IMR-90 (cell line): ENCODE measurements at regions not wholly inside any gene's neighbourhood (a gene's known extent, or its start where the extent isn't known, plus 50 kb on each side); places are given as distances from the start of the nearest gene placed in this dataset.

Source experiments
- ATAC-seq: fragments of 200-7000 bp; cut with Tn5 transposase; 2 replicates; pipeline ENCODE4 v1.9.1; 2020; ENCODE audit warnings: low read depth, mild to moderate bottlenecking, moderate library complexity
- BruUV-seq: library from RNA; stranded (reverse); fragments of 400-500 nt; replicated peaks from 2 replicates; lab custom pipeline; 2021; lab: Mats Ljungman, UMichigan
- CTCF ChIA-PET: fragments of 300-600 bp; formaldehyde crosslinking; extraction: SDS; loops from one replicate; lab custom pipeline; 2021; ENCODE audit warnings: antibody characterized with exemption; lab: Yijun Ruan, JAX
- POLR2A ChIA-PET: fragments of 300-600 bp; sonication (Branson Sonifier 250); formaldehyde crosslinking; loops from one replicate; lab custom pipeline; 2022; ENCODE audit warnings: antibody characterized with exemption; ENCODE audit not compliant: unreplicated experiment; lab: Charles Lee
- DNase-seq: peaks from one replicate; pipeline ENCODE4 v3.0.0; 2013
- H2AFZ ChIP-seq: replicated peaks from 2 replicates; pipeline ENCODE3; 2013; ENCODE audit warnings: low read length, mild to moderate bottlenecking; ENCODE audit not compliant: poor library complexity
- H2AK5ac ChIP-seq: 2 replicates; pipeline ENCODE4 v1.6.1; 2013; ENCODE audit warnings: low read depth, low read length, inconsistent platforms
- H2AK9ac ChIP-seq: replicated peaks from 2 replicates; pipeline ENCODE3; 2013; ENCODE audit warnings: mild to moderate bottlenecking, low read depth, low read length, moderate library complexity; ENCODE audit not compliant: poor library complexity
- H2BK120ac ChIP-seq: 2 replicates; pipeline ENCODE4 v1.6.1; 2013; ENCODE audit warnings: low read depth, low read length, inconsistent platforms
- H2BK15ac ChIP-seq: 3 replicates; pipeline ENCODE4 v1.6.1; 2013; ENCODE audit warnings: low read depth, low read length, inconsistent platforms
- H2BK20ac ChIP-seq: 2 replicates; pipeline ENCODE4 v1.6.1; 2013; ENCODE audit warnings: low read depth, mild to moderate bottlenecking, inconsistent platforms, low read length, moderate library complexity
- H2BK5ac ChIP-seq: 2 replicates; pipeline ENCODE4 v1.6.1; 2013; ENCODE audit warnings: mild to moderate bottlenecking, low read depth, low read length, inconsistent platforms; ENCODE audit not compliant: poor library complexity, severe bottlenecking
- H3K14ac ChIP-seq: replicated peaks from 2 replicates; pipeline ENCODE4 v1.6.1; 2013; ENCODE audit warnings: low read depth, low read length, inconsistent platforms
- H3K18ac ChIP-seq: 2 replicates; pipeline ENCODE4 v1.6.1; 2013; ENCODE audit warnings: low read depth, low read length, control low read depth
- H3K23ac ChIP-seq: 2 replicates; pipeline ENCODE4 v1.6.1; 2013; ENCODE audit warnings: low read depth, low read length, inconsistent platforms
- H3K27ac ChIP-seq: 2 replicates; pipeline ENCODE4 v1.5.1; 2013; ENCODE audit warnings: mild to moderate bottlenecking, control low read depth, low read length; ENCODE audit not compliant: insufficient read depth
- H3K27me3 ChIP-seq: 2 replicates; pipeline ENCODE4 v1.6.1; 2013; ENCODE audit warnings: low read length; ENCODE audit not compliant: control insufficient read depth, insufficient read depth
- H3K36me3 ChIP-seq: 2 replicates; pipeline ENCODE4 v1.6.1; 2013; ENCODE audit warnings: low read length, mixed read lengths; ENCODE audit not compliant: control insufficient read depth, insufficient read depth
- H3K4ac ChIP-seq: 2 replicates; pipeline ENCODE4 v1.6.1; 2013; ENCODE audit warnings: low read depth, low read length, inconsistent platforms
- H3K4me1 ChIP-seq: 2 replicates; pipeline ENCODE4 v1.6.1; 2013; ENCODE audit warnings: low read length, mixed read lengths; ENCODE audit not compliant: control insufficient read depth, insufficient read depth
- H3K4me2 ChIP-seq: 2 replicates; pipeline ENCODE4 v1.6.1; 2013; ENCODE audit warnings: low read depth, mild to moderate bottlenecking, control low read depth, low read length, moderate library complexity
- H3K4me3 ChIP-seq: 2 replicates; pipeline ENCODE4 v1.5.1; 2013; ENCODE audit warnings: low read depth, mild to moderate bottlenecking, control low read depth, low read length, moderate library complexity; ENCODE audit not compliant: insufficient read depth
- H3K56ac ChIP-seq: 2 replicates; pipeline ENCODE4 v1.6.1; 2013; ENCODE audit warnings: low read length, inconsistent platforms; ENCODE audit not compliant: insufficient read depth; ENCODE audit errors: extremely low read depth
- H3K79me1 ChIP-seq, 2 experiments: 2 replicates each; pipeline ENCODE4 v1.6.1; 2013; ENCODE audit warnings: low read length in 2 of 2, inconsistent platforms in 1 of 2, low read depth in 1 of 2
- H3K9ac ChIP-seq: 2 replicates; pipeline ENCODE4 v1.6.1; 2013; ENCODE audit warnings: low read depth, low read length, control low read depth
- H3K9me1 ChIP-seq: 2 replicates; pipeline ENCODE4 v1.6.1; 2013; ENCODE audit warnings: low read length, inconsistent platforms; ENCODE audit not compliant: insufficient read depth
- H3K9me3 ChIP-seq: 2 replicates; pipeline ENCODE4 v1.6.1; 2013; ENCODE audit warnings: low read length; ENCODE audit not compliant: control insufficient read depth, insufficient read depth
- H4K20me1 ChIP-seq: 2 replicates; pipeline ENCODE4 v1.6.1; 2013; ENCODE audit warnings: low read length, inconsistent platforms; ENCODE audit not compliant: insufficient read depth
- H4K5ac ChIP-seq: 2 replicates; pipeline ENCODE4 v1.6.1; 2013; ENCODE audit warnings: mild to moderate bottlenecking, low read depth, low read length, control low read depth
- H4K8ac ChIP-seq, 2 experiments: 2 replicates each; pipeline ENCODE4 v1.6.1; 2013; ENCODE audit warnings: low read depth in 2 of 2, low read length in 2 of 2, control low read depth in 1 of 2, inconsistent platforms in 1 of 2
- H4K91ac ChIP-seq: 2 replicates; pipeline ENCODE4 v1.6.1; 2013; ENCODE audit warnings: low read depth, low read length, inconsistent platforms; ENCODE audit not compliant: insufficient read depth
- BHLHE40 ChIP-seq: fragments of 150-350 bp; IDR thresholded peaks from 2 replicates; pipeline ENCODE4 v1.6.1; 2016; ENCODE audit warnings: mild to moderate bottlenecking, low read depth, low read length
- CEBPB ChIP-seq: IDR thresholded peaks from 2 replicates; pipeline ENCODE4 v1.6.1; 2012; ENCODE audit warnings: low read depth, low read length, improper control_type of control experiment
- CHD1 ChIP-seq: IDR thresholded peaks from 2 replicates; pipeline ENCODE4 v1.6.1; 2012; ENCODE audit warnings: low read depth, low read length, improper control_type of control experiment
- CTCF ChIP-seq: conservative IDR thresholded peaks from 2 replicates; pipeline ENCODE4 v1.5.1; 2012; ENCODE audit warnings: mild to moderate bottlenecking, low read depth, low read length, improper control_type of control experiment
- ELK1 ChIP-seq: fragments of 150-350 bp; IDR thresholded peaks from 2 replicates; pipeline ENCODE4 v1.6.1; 2016; ENCODE audit warnings: low read depth, mild to moderate bottlenecking, low read length, moderate library complexity, borderline replicate concordance
- MAFK ChIP-seq: IDR thresholded peaks from 2 replicates; pipeline ENCODE4 v1.6.1; 2012; ENCODE audit warnings: low read depth, low read length, improper control_type of control experiment
- MAZ ChIP-seq: IDR thresholded peaks from 2 replicates; pipeline ENCODE4 v1.6.1; 2012; ENCODE audit warnings: low read depth, mild to moderate bottlenecking, low read length, improper control_type of control experiment, moderate library complexity, borderline replicate concordance
- MXI1 ChIP-seq: IDR thresholded peaks from 2 replicates; pipeline ENCODE4 v1.6.1; 2012; ENCODE audit warnings: low read depth, mild to moderate bottlenecking, low read length, moderate library complexity, borderline replicate concordance
- NFE2L2 ChIP-seq: fragments of 150-350 bp; IDR thresholded peaks from 2 replicates; pipeline ENCODE4 v1.6.1; 2016; ENCODE audit warnings: low read depth, mild to moderate bottlenecking, low read length
- RAD21 ChIP-seq: IDR thresholded peaks from 2 replicates; pipeline ENCODE4 v1.6.1; 2012; ENCODE audit warnings: low read length, improper control_type of control experiment
- RCOR1 ChIP-seq: IDR thresholded peaks from 2 replicates; pipeline ENCODE4 v1.6.1; 2012; ENCODE audit warnings: mild to moderate bottlenecking, low read length, improper control_type of control experiment; ENCODE audit not compliant: insufficient replicate concordance
- RFX5 ChIP-seq: IDR thresholded peaks from 2 replicates; pipeline ENCODE4 v1.8.0; 2012; ENCODE audit warnings: low read depth, mild to moderate bottlenecking, low read length, moderate library complexity
- SMC3 ChIP-seq: fragments of 150-350 bp; IDR thresholded peaks from 2 replicates; pipeline ENCODE4 v1.6.1; 2016; ENCODE audit warnings: low read depth, mild to moderate bottlenecking, antibody characterized with exemption, low read length, moderate library complexity
- USF2 ChIP-seq: fragments of 150-350 bp; IDR thresholded peaks from 2 replicates; pipeline ENCODE4 v1.6.1; 2017; ENCODE audit warnings: mild to moderate bottlenecking, antibody characterized with exemption, low read length, low read depth
- WGBS, 2 experiments: methylation state at CpG; one replicate each; pipeline versions ENCODE4 v1.1.5 to v1.1.7; 2013; ENCODE audit warnings: missing lambda C conversion rate in 2 of 2; ENCODE audit not compliant: insufficient read length in 1 of 2; ENCODE audit errors: extremely low coverage in 2 of 2; 5-methylcytosine and 5-hydroxymethylcytosine counted together
- dilution Hi-C: fragments of 300-500 bp; cut with HindIII; formaldehyde crosslinking; loops from one replicate; pipeline ENCODE4 v1.14.3; 2018; ENCODE audit warnings: low sequenced_read_pairs; ENCODE audit not compliant: unreplicated experiment
- in situ Hi-C: fragments of 300-500 bp; cut with MboI; formaldehyde crosslinking; loops from 3 replicates; pipeline ENCODE4 v1.14.3; 2019; ENCODE audit warnings: low sequenced_read_pairs, inconsistent platforms, mixed read lengths
- intact Hi-C: fragments of 100-400 bp; cut with micrococcal nuclease; formaldehyde crosslinking; loops from 2 replicates; pipeline ENCODE4 v1.10.0; 2022

DNA sequence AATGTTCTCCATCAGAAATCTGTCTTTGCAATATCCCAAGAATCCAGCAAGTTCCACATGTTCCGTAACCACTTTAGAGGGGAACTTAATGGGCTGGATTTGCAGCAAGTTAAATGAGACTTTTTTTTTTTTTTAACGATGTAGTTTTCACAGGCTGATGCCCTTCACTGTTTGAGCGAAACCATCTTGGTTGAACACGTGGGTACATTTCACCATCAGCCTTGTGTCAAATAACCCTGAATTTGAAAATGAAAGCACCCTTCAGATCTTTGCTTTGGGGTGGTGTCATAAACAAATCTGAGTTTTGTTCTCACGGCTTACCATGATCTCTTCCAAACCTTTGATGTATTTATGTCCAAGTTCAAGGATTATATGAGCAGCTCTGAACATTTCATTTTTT is 73.7 kb upstream of the EXOC2 start:
- H2BK120ac ChIP-seq: no peak overlapping the region
- no peaks in the 10 kb centered on the region for H3K9me1 ChIP-seq
- H2BK15ac ChIP-seq: no peak overlapping the region
- H3K79me1 ChIP-seq: no peaks in the 10 kb centered on the region
- no peak overlapping the region for H3K4me2 ChIP-seq
- CTCF ChIA-PET: no interaction called here
- DNase-seq (no peak), ATAC-seq (no peak)
- dilution Hi-C loops (no loop called here), in situ Hi-C loops (no loop called here), intact Hi-C loops (no loop called here)
- H4K8ac ChIP-seq: no peak overlapping the region
- no peaks in the 10 kb centered on the region for H4K20me1 ChIP-seq
- H3K27ac ChIP-seq: no peak overlapping the region
- no peak overlapping the region for H3K56ac ChIP-seq
- no peak overlapping the region for H2AK5ac ChIP-seq
- H2BK5ac ChIP-seq: no peak overlapping the region
- H4K5ac ChIP-seq: no peak overlapping the region
- no TSS peak for BruUV-seq
- TF ChIP-seq MAFK: no peak
- TF ChIP-seq MAZ: no peak
- no peak for TF ChIP-seq SMC3
- no peak for TF ChIP-seq RFX5
- TF ChIP-seq NFE2L2: no peak
- no peak for TF ChIP-seq CHD1
- TF ChIP-seq BHLHE40: no peak
- no peak for TF ChIP-seq MXI1
- no peak for TF ChIP-seq RCOR1
- TF ChIP-seq USF2: no peak
- no peak for TF ChIP-seq RAD21
- no peak for TF ChIP-seq ELK1
- TF ChIP-seq CTCF: no peak
- no peak for TF ChIP-seq CEBPB
- H2BK20ac ChIP-seq: no peak overlapping the region
- H3K9ac ChIP-seq: no peak overlapping the region
- WGBS, 2 experiments: no CpG with 5 or more reads among the region's 5 CpGs
- no peak overlapping the region for H2AFZ ChIP-seq
- H4K91ac ChIP-seq: no peak overlapping the region
- no peak overlapping the region for H3K4ac ChIP-seq
- H3K9me3 ChIP-seq: no peaks in the 10 kb centered on the region
- H3K27me3 ChIP-seq: peaks cover 10% of the 10 kb centered on the region
- H3K18ac ChIP-seq: no peak overlapping the region
- no peak overlapping the region for H3K23ac ChIP-seq
- no peaks in the 10 kb centered on the region for H3K4me1 ChIP-seq
- POLR2A ChIA-PET: no interaction called here
- no peak overlapping the region for H3K14ac ChIP-seq
- no peak overlapping the region for H2AK9ac ChIP-seq
- no peak overlapping the region for H3K4me3 ChIP-seq
- H3K36me3 ChIP-seq: no peaks in the 10 kb centered on the region
